OCI-LY7 (cell line): ENCODE measurements at regions not wholly inside any gene's neighbourhood (a gene's known extent, or its start where the extent isn't known, plus 50 kb on each side); places are given as distances from the start of the nearest gene placed in this dataset.

ENCODE experiments used
- EZH2phosphoT487 ChIP-seq: fragments of 200-600 bp; sonication (generic); IDR thresholded peaks from 2 replicates; pipeline ENCODE4 v1.6.1; 2018; ENCODE audit warnings: low read depth, borderline replicate concordance, mild to moderate bottlenecking, mixed run types, antibody characterized with exemption, low read length, moderate library complexity, mixed read lengths
- TF ChIP-seq, protein P1 (sequence below): fragments of 200-600 bp; sonication (generic); conservative IDR thresholded peaks from 2 replicates; pipeline ENCODE4 v1.5.1; 2014; ENCODE audit warnings: mild to moderate bottlenecking, antibody characterized with exemption, low read length, moderate library complexity, mixed read lengths

DNA sequence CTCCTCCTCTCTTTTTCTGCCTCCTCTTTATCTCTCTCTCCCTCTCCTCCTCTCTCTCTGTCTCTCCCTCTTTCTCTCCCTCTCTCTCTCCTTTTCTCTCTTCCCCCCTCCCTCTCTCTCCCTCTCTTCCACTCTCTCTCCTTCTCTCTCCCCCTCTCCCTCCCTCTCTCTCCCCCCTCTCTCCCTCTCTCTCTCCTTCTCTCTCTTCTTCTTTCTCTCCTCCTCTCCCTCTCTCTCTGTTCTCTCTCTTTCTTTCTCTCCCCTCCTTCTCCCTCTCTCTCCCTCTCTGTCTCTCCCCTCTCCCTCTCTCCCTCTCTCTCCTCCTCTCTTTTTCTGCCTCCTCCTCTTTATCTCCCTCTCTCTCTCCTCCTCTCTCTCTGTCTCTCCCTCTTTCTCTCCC is 197.4 kb downstream of the UQCRFS1 start:
- TF ChIP-seq, protein P1, sequence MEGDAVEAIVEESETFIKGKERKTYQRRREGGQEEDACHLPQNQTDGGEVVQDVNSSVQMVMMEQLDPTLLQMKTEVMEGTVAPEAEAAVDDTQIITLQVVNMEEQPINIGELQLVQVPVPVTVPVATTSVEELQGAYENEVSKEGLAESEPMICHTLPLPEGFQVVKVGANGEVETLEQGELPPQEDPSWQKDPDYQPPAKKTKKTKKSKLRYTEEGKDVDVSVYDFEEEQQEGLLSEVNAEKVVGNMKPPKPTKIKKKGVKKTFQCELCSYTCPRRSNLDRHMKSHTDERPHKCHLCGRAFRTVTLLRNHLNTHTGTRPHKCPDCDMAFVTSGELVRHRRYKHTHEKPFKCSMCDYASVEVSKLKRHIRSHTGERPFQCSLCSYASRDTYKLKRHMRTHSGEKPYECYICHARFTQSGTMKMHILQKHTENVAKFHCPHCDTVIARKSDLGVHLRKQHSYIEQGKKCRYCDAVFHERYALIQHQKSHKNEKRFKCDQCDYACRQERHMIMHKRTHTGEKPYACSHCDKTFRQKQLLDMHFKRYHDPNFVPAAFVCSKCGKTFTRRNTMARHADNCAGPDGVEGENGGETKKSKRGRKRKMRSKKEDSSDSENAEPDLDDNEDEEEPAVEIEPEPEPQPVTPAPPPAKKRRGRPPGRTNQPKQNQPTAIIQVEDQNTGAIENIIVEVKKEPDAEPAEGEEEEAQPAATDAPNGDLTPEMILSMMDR, result no peak
- TF ChIP-seq EZH2phosphoT487, result no peak
